Neural cell (in vitro differentiated cells): ENCODE measurements at regions not wholly inside any gene's neighbourhood (a gene's known extent, or its start where the extent isn't known, plus 50 kb on each side); places are given as distances from the start of the nearest gene placed in this dataset.

Experiments used
- H2AFZ ChIP-seq: fragments of 200-600, 300-800 bp; sonication (generic), shearing (Covaris generic); 2 replicates; pipeline ENCODE4 v1.6.0; 2014; ENCODE audit warnings: low read depth, mild to moderate bottlenecking, antibody characterized with exemption, low read length, moderate library complexity
- H3F3A ChIP-seq: fragments of 200-600 bp; shearing (Covaris generic); 2 replicates; pipeline ENCODE4 v1.6.1; 2016; ENCODE audit warnings: mild to moderate bottlenecking, moderate library complexity, mixed read lengths, antibody characterized with exemption, low read length; ENCODE audit not compliant: insufficient read depth, poor library complexity, severe bottlenecking
- H3K27ac ChIP-seq: fragments of 200-600, 300-800 bp; sonication (generic), shearing (Covaris generic); 2 replicates; pipeline ENCODE4 v1.5.1; 2014; ENCODE audit warnings: mild to moderate bottlenecking, low read length, moderate library complexity
- H3K27me3 ChIP-seq: fragments of 300-800, 200-600 bp; sonication (generic), shearing (Covaris generic); 2 replicates; pipeline ENCODE4 v1.6.0; 2014; ENCODE audit warnings: mild to moderate bottlenecking, low read depth, low read length, moderate library complexity; ENCODE audit not compliant: insufficient read depth
- H3K36me3 ChIP-seq: fragments of 300-800, 200-600 bp; sonication (generic), shearing (Covaris generic); 2 replicates; pipeline ENCODE4 v1.5.1; 2014; ENCODE audit warnings: mild to moderate bottlenecking, antibody characterized with exemption, low read length, moderate library complexity; ENCODE audit not compliant: insufficient read depth
- H3K4me2 ChIP-seq: fragments of 300-800, 200-600 bp; sonication (generic), shearing (Covaris generic); 2 replicates; pipeline ENCODE4 v1.6.0; 2014; ENCODE audit warnings: mild to moderate bottlenecking, low read length
- H3K4me3 ChIP-seq: fragments of 300-800, 200-600 bp; sonication (generic), shearing (Covaris generic); 2 replicates; pipeline ENCODE4 v1.5.1; 2014; ENCODE audit warnings: mild to moderate bottlenecking, low read length, moderate library complexity
- H3K79me2 ChIP-seq: fragments of 200-600 bp; shearing (Covaris generic); replicated peaks from 2 replicates; pipeline ENCODE4 v1.6.0; 2014; ENCODE audit warnings: mild to moderate bottlenecking, low read length, moderate library complexity; ENCODE audit not compliant: insufficient read depth
- H3K9ac ChIP-seq: fragments of 300-800, 200-600 bp; sonication (generic), shearing (Covaris generic); 2 replicates; pipeline ENCODE4 v1.6.1; 2016; ENCODE audit warnings: mild to moderate bottlenecking, low read length, mixed read lengths
- H3K9me2 ChIP-seq: fragments of 200-600 bp; shearing (Covaris generic); 2 replicates; pipeline ENCODE4 v1.6.1; 2016; ENCODE audit warnings: mild to moderate bottlenecking, low read length, mixed read lengths; ENCODE audit not compliant: insufficient read depth
- H3K9me3 ChIP-seq: fragments of 200-600, 300-800 bp; sonication (generic), shearing (Covaris generic); 2 replicates; pipeline ENCODE4 v1.6.1; 2016; ENCODE audit warnings: mild to moderate bottlenecking, mixed run types, low read length, moderate library complexity, mixed read lengths
- H4K20me1 ChIP-seq: fragments of 200-600 bp; shearing (Covaris generic); 2 replicates; pipeline ENCODE4 v1.6.1; 2016; ENCODE audit warnings: mild to moderate bottlenecking, mixed run types; ENCODE audit not compliant: insufficient read depth
- EP300 ChIP-seq: fragments of 450-650 bp; conservative IDR thresholded peaks from 2 replicates; pipeline ENCODE4 v1.6.1; 2014; ENCODE audit warnings: antibody characterized with exemption, mild to moderate bottlenecking, moderate library complexity; ENCODE audit not compliant: poor library complexity, severe bottlenecking
- EZH2 ChIP-seq: fragments of 200-600, 300-800 bp; shearing (Covaris generic), sonication (generic); IDR thresholded peaks from 2 replicates; pipeline ENCODE4 v1.6.1; 2014; ENCODE audit warnings: antibody characterized with exemption, low read length, borderline replicate concordance, mild to moderate bottlenecking; ENCODE audit not compliant: insufficient read depth, poor library complexity, severe bottlenecking
- MXI1 ChIP-seq: fragments of 450-650 bp; conservative IDR thresholded peaks from 2 replicates; pipeline ENCODE4 v1.6.1; 2014; ENCODE audit warnings: antibody characterized with exemption, mild to moderate bottlenecking; ENCODE audit not compliant: poor library complexity, severe bottlenecking
- POLR2AphosphoS5 ChIP-seq: IDR thresholded peaks from 2 replicates; pipeline ENCODE4 v1.6.1; 2012
- RAD21 ChIP-seq: fragments of 450-650 bp; conservative IDR thresholded peaks from 2 replicates; pipeline ENCODE4 v1.6.1; 2014; ENCODE audit warnings: antibody characterized with exemption, mild to moderate bottlenecking, moderate library complexity
- SMC3 ChIP-seq: fragments of 450-650 bp; conservative IDR thresholded peaks from 2 replicates; pipeline ENCODE4 v1.6.1; 2014; ENCODE audit warnings: antibody characterized with exemption, mild to moderate bottlenecking, moderate library complexity; ENCODE audit not compliant: poor library complexity
- TAF1 ChIP-seq: IDR thresholded peaks from 2 replicates; pipeline ENCODE4 v1.6.1; 2012; ENCODE audit warnings: low read depth
- TF ChIP-seq, protein P1 (sequence below): IDR thresholded peaks from 2 replicates; pipeline ENCODE4 v1.6.1; 2012; ENCODE audit warnings: borderline replicate concordance
- TF ChIP-seq, protein P2 (sequence below): fragments of 450-650 bp; IDR thresholded peaks from 2 replicates; pipeline ENCODE4 v1.5.1; 2014; ENCODE audit warnings: antibody characterized with exemption, mild to moderate bottlenecking, moderate library complexity; ENCODE audit not compliant: poor library complexity, severe bottlenecking

DNA sequence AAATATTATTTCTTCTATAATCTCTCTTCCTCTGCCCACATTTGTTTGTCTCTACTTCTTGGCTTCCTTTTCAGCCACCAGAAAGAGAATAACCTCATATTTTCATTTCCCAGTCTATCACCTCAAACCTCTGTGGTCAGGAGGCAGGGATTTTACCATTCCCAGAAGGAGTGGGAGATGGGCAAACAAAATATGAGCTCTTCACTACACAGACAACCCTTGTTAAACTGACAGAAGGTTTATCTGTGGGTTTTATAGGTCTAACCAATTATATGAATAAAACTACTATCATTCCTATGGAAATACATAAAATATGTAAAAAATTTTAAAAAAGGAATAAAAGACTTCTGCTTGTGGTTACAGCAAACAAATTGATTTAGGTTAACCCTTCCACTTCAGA, 160.0 kb upstream of the TRPC6 start:
- Histone ChIP-seq H3K4me2 (no peak overlapping the region), H3K4me3 (no peak overlapping the region), H3K9me2 (no peaks in the 10 kb centered on the region), H4K20me1 (no peaks in the 10 kb centered on the region), H3K79me2 (no peaks in the 10 kb centered on the region), H3K27ac (no peak overlapping the region), H3K27me3 (no peaks in the 10 kb centered on the region), H3K9ac (no peak overlapping the region), H2AFZ (no peak overlapping the region), H3F3A (no peaks in the 10 kb centered on the region), H3K36me3 (no peaks in the 10 kb centered on the region), H3K9me3 (no peaks in the 10 kb centered on the region)
- TF ChIP-seq RAD21 = no peak
- no peak for TF ChIP-seq EP300
- TF ChIP-seq, protein P1, sequence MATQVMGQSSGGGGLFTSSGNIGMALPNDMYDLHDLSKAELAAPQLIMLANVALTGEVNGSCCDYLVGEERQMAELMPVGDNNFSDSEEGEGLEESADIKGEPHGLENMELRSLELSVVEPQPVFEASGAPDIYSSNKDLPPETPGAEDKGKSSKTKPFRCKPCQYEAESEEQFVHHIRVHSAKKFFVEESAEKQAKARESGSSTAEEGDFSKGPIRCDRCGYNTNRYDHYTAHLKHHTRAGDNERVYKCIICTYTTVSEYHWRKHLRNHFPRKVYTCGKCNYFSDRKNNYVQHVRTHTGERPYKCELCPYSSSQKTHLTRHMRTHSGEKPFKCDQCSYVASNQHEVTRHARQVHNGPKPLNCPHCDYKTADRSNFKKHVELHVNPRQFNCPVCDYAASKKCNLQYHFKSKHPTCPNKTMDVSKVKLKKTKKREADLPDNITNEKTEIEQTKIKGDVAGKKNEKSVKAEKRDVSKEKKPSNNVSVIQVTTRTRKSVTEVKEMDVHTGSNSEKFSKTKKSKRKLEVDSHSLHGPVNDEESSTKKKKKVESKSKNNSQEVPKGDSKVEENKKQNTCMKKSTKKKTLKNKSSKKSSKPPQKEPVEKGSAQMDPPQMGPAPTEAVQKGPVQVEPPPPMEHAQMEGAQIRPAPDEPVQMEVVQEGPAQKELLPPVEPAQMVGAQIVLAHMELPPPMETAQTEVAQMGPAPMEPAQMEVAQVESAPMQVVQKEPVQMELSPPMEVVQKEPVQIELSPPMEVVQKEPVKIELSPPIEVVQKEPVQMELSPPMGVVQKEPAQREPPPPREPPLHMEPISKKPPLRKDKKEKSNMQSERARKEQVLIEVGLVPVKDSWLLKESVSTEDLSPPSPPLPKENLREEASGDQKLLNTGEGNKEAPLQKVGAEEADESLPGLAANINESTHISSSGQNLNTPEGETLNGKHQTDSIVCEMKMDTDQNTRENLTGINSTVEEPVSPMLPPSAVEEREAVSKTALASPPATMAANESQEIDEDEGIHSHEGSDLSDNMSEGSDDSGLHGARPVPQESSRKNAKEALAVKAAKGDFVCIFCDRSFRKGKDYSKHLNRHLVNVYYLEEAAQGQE = no peak
- TF ChIP-seq POLR2AphosphoS5 = no peak
- TF ChIP-seq MXI1 = no peak
- TF ChIP-seq, protein P2, sequence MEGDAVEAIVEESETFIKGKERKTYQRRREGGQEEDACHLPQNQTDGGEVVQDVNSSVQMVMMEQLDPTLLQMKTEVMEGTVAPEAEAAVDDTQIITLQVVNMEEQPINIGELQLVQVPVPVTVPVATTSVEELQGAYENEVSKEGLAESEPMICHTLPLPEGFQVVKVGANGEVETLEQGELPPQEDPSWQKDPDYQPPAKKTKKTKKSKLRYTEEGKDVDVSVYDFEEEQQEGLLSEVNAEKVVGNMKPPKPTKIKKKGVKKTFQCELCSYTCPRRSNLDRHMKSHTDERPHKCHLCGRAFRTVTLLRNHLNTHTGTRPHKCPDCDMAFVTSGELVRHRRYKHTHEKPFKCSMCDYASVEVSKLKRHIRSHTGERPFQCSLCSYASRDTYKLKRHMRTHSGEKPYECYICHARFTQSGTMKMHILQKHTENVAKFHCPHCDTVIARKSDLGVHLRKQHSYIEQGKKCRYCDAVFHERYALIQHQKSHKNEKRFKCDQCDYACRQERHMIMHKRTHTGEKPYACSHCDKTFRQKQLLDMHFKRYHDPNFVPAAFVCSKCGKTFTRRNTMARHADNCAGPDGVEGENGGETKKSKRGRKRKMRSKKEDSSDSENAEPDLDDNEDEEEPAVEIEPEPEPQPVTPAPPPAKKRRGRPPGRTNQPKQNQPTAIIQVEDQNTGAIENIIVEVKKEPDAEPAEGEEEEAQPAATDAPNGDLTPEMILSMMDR = no peak
- no peak for TF ChIP-seq SMC3
- no peak for TF ChIP-seq EZH2
- TF ChIP-seq TAF1 = no peak

DNA sequence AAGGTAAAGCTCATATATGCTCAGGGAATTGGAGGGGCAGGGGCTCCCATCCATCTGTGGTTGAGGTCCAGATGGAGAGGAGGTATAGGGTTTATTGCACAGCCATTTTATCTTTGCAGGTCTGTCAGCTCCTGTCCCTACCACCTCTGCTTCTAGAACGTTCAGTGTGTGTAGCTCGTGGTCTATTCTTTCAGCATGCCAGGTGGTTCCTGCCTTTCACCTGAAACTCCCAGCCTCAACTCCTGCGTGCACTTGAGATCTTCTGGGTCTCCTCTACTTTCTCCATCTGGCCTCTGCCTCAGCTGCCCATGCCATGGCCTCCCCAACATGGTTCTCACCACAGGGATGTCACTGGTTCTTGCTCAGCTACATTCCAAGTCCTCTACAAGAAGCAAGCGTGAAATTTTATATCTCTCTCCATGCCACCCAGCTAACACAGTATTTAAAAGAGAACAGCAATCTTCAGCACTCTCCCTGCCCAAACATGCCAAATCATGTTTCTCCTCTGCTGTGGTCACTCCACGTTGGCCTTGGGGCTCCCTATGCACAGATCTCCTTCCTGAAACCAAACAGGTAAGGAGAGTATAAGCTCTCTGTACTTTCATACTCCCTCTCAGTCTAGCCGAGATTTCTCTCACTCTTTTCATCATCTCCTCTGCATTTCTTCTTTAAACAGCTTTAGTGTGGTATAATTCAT, 157.8 kb upstream of the TRPC6 start:
- no peaks in the 10 kb centered on the region for H3F3A ChIP-seq
- H4K20me1 ChIP-seq = no peaks in the 10 kb centered on the region
- H3K27ac ChIP-seq = no peak overlapping the region
- H3K9me3 ChIP-seq = no peaks in the 10 kb centered on the region
- no peaks in the 10 kb centered on the region for H3K79me2 ChIP-seq
- H3K36me3 ChIP-seq = no peaks in the 10 kb centered on the region
- H3K9ac ChIP-seq = no peak overlapping the region
- H3K9me2 ChIP-seq = no peaks in the 10 kb centered on the region
- TF ChIP-seq EZH2 (no peak), RAD21 (no peak), EP300 (no peak), POLR2AphosphoS5 (no peak), MXI1 (no peak), TAF1 (no peak), SMC3 (no peak)
- TF ChIP-seq, protein P1 = no peak
- TF ChIP-seq, protein P2 = no peak
- no peaks in the 10 kb centered on the region for H3K27me3 ChIP-seq
- no peak overlapping the region for H3K4me2 ChIP-seq
- H3K4me3 ChIP-seq = no peak overlapping the region
- no peak overlapping the region for H2AFZ ChIP-seq
